OCI-LY1 (cell line): ENCODE measurements at regions not wholly inside any gene's neighbourhood (a gene's known extent, or its start where the extent isn't known, plus 50 kb on each side); places are given as distances from the start of the nearest gene placed in this dataset.

Source experiments
- H2AFZ ChIP-seq: fragments of 200-600 bp; sonication (generic), shearing (Covaris generic); 2 replicates; pipeline ENCODE4 v1.6.0; 2014; ENCODE audit warnings: antibody characterized with exemption, mild to moderate bottlenecking, low read length
- H3F3A ChIP-seq: fragments of 200-600 bp; sonication (generic), shearing (Covaris generic); 2 replicates; pipeline ENCODE4 v1.6.0; 2014; ENCODE audit warnings: mild to moderate bottlenecking, antibody characterized with exemption, low read length, moderate library complexity; ENCODE audit not compliant: insufficient read depth
- H3K27ac ChIP-seq: fragments of 200-600 bp; sonication (generic); 2 replicates; pipeline ENCODE4 v1.5.1; 2014; ENCODE audit warnings: low read length, mixed run types, mild to moderate bottlenecking, low read depth; ENCODE audit not compliant: poor library complexity, severe bottlenecking
- H3K27me3 ChIP-seq: fragments of 200-600 bp; sonication (generic); 2 replicates; pipeline ENCODE4 v1.6.0; 2014; ENCODE audit warnings: antibody characterized with exemption, mild to moderate bottlenecking, low read length, moderate library complexity; ENCODE audit not compliant: insufficient read depth
- H3K36me3 ChIP-seq: fragments of 200-600 bp; sonication (generic); 2 replicates; pipeline ENCODE4 v1.6.1; 2014; ENCODE audit warnings: mild to moderate bottlenecking, antibody characterized with exemption, low read length, moderate library complexity, mixed read lengths; ENCODE audit not compliant: insufficient read depth
- H3K4me1 ChIP-seq: fragments of 200-600 bp; sonication (generic); 2 replicates; pipeline ENCODE4 v1.5.1; 2014; ENCODE audit warnings: mild to moderate bottlenecking, low read length, moderate library complexity; ENCODE audit not compliant: insufficient read depth, severe bottlenecking
- H3K4me2 ChIP-seq: fragments of 200-600 bp; sonication (generic), shearing (Covaris generic); 2 replicates; pipeline ENCODE4 v1.6.1; 2014; ENCODE audit warnings: low read length
- H3K4me3 ChIP-seq: fragments of 200-600 bp; sonication (generic); 2 replicates; pipeline ENCODE4 v1.5.1; 2014; ENCODE audit warnings: low read length, low read depth, mild to moderate bottlenecking, mixed read lengths; ENCODE audit not compliant: poor library complexity, severe bottlenecking
- H3K79me2 ChIP-seq: fragments of 200-600 bp; shearing (Covaris generic); 2 replicates; pipeline ENCODE4 v1.6.1; 2016; ENCODE audit warnings: mixed run types, low read length, mixed read lengths; ENCODE audit not compliant: insufficient read depth
- H3K9ac ChIP-seq: fragments of 200-600 bp; sonication (generic), shearing (Covaris generic); 2 replicates; pipeline ENCODE4 v1.6.1; 2014; ENCODE audit warnings: mild to moderate bottlenecking, low read length, mixed read lengths
- H3K9me2 ChIP-seq: fragments of 200-600 bp; sonication (generic), shearing (Covaris generic); 2 replicates; pipeline ENCODE4 v1.6.1; 2014; ENCODE audit warnings: low read depth, mild to moderate bottlenecking, low read length, mixed read lengths
- H3K9me3 ChIP-seq: fragments of 200-600 bp; shearing (Covaris generic); 2 replicates; pipeline ENCODE4 v1.6.1; 2014; ENCODE audit warnings: low read length, mixed read lengths
- H4K20me1 ChIP-seq: fragments of 200-600 bp; sonication (generic), shearing (Covaris generic); 2 replicates; pipeline ENCODE4 v1.6.0; 2016; ENCODE audit warnings: mild to moderate bottlenecking, low read length; ENCODE audit not compliant: insufficient read depth
- EZH2 ChIP-seq: fragments of 200-600 bp; sonication (generic), shearing (Covaris generic); IDR thresholded peaks from 2 replicates; pipeline ENCODE4 v1.8.0; 2017; ENCODE audit warnings: borderline replicate concordance, mixed run types, mild to moderate bottlenecking, antibody characterized with exemption, low read length, moderate library complexity, mixed read lengths
- TF ChIP-seq, protein P1 (sequence below): fragments of 200-600 bp; sonication (generic), shearing (Covaris generic); IDR thresholded peaks from 2 replicates; pipeline ENCODE4 v1.5.1; 2017; ENCODE audit warnings: mild to moderate bottlenecking, antibody characterized with exemption, low read length, moderate library complexity, mixed read lengths

DNA sequence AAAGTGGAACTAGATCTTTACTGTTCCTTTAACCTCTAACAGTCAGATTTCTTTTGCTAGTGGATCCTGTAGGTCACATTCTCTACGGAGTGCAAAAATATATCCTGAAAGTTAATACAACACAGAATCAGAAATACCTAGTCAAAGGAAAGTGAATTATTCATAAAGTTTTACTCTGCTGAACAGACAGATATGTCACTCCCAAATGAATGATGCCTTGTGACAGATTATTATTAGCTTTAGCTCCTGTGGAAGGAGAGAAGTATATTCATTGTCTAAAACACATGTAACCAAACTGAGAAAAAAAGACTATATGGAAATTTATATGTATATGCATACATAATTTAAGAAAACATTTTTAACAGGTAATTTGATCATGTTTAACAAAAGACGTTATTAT lies 1497.2 kb upstream of the RAG2 start:
- TF ChIP-seq, protein P1, sequence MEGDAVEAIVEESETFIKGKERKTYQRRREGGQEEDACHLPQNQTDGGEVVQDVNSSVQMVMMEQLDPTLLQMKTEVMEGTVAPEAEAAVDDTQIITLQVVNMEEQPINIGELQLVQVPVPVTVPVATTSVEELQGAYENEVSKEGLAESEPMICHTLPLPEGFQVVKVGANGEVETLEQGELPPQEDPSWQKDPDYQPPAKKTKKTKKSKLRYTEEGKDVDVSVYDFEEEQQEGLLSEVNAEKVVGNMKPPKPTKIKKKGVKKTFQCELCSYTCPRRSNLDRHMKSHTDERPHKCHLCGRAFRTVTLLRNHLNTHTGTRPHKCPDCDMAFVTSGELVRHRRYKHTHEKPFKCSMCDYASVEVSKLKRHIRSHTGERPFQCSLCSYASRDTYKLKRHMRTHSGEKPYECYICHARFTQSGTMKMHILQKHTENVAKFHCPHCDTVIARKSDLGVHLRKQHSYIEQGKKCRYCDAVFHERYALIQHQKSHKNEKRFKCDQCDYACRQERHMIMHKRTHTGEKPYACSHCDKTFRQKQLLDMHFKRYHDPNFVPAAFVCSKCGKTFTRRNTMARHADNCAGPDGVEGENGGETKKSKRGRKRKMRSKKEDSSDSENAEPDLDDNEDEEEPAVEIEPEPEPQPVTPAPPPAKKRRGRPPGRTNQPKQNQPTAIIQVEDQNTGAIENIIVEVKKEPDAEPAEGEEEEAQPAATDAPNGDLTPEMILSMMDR, result no peak
- TF ChIP-seq EZH2, result no peak
- Histone ChIP-seq H2AFZ (no peak overlapping the region), H3K9me2 (no peaks in the 10 kb centered on the region), H3F3A (no peaks in the 10 kb centered on the region), H3K27me3 (no peaks in the 10 kb centered on the region), H3K9ac (no peak overlapping the region), H3K4me1 (no peaks in the 10 kb centered on the region), H3K36me3 (no peaks in the 10 kb centered on the region), H3K4me3 (no peak overlapping the region), H3K4me2 (no peak overlapping the region), H3K9me3 (no peaks in the 10 kb centered on the region), H3K79me2 (no peaks in the 10 kb centered on the region), H4K20me1 (no peaks in the 10 kb centered on the region), H3K27ac (no peak overlapping the region)

DNA sequence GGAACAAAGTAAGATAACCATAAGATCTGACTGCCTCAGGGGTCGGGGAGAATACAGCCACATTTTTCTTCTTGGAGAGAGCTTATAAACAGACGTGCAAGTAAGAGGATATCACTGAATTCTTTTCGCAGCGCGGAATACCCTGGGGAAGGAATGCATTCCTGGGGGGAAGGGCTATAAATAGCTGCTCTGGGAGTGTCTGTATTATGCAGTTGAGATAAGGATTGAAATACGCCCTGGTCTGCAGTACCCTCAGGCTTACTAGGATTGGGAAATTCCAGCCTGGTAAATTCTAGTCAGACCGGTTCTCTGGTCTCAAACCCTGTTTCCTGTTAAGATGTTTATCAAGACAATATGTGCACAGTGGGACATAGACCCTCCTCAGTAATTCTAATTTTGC lies 1491.7 kb upstream of the RAG2 start:
- H3K9ac ChIP-seq, result no peak overlapping the region
- no peak overlapping the region for H3K4me3 ChIP-seq
- no peak overlapping the region for H3K4me2 ChIP-seq
- TF ChIP-seq, protein P1, result no peak
- no peak for TF ChIP-seq EZH2
- H3K9me2 ChIP-seq, result no peaks in the 10 kb centered on the region
- H3K9me3 ChIP-seq, result no peaks in the 10 kb centered on the region
- H3K27ac ChIP-seq, result no peak overlapping the region
- H4K20me1 ChIP-seq, result no peaks in the 10 kb centered on the region
- H3K36me3 ChIP-seq, result no peaks in the 10 kb centered on the region
- H3K4me1 ChIP-seq, result no peaks in the 10 kb centered on the region
- no peak overlapping the region for H2AFZ ChIP-seq
- H3F3A ChIP-seq, result no peaks in the 10 kb centered on the region
- no peaks in the 10 kb centered on the region for H3K27me3 ChIP-seq
- no peaks in the 10 kb centered on the region for H3K79me2 ChIP-seq

DNA sequence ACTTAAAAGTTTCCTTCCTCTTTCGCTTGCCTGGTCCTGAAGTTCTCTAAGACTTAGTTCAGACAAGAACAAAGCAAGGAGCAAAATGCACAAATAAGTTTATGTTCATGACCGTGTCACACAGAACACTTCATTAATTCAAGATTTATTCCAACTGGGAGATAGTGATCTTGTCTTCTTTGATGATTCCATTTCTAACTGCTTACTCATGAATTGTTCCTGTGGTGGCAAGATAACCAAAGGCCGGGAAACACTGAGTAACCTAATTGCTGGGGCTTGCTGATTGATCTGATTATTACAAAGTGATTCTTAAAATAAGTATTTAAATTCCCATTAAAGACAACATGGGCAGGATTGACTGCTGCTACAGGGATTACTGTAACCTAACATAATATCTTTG lies 1462.9 kb upstream of the RAG2 start:
- no peaks in the 10 kb centered on the region for H3K27me3 ChIP-seq
- H3K9ac ChIP-seq, result no peak overlapping the region
- no peaks in the 10 kb centered on the region for H3K9me2 ChIP-seq
- H4K20me1 ChIP-seq, result no peaks in the 10 kb centered on the region
- H3K27ac ChIP-seq, result no peak overlapping the region
- H3K4me1 ChIP-seq, result no peaks in the 10 kb centered on the region
- no peak for TF ChIP-seq EZH2
- TF ChIP-seq, protein P1, result no peak
- H2AFZ ChIP-seq, result no peak overlapping the region
- H3K36me3 ChIP-seq, result no peaks in the 10 kb centered on the region
- no peak overlapping the region for H3K4me3 ChIP-seq
- H3K79me2 ChIP-seq, result no peaks in the 10 kb centered on the region
- H3F3A ChIP-seq, result no peaks in the 10 kb centered on the region
- no peaks in the 10 kb centered on the region for H3K9me3 ChIP-seq
- no peak overlapping the region for H3K4me2 ChIP-seq
